Neural crest cell (in vitro differentiated cells): ENCODE measurements at regions not wholly inside any gene's neighbourhood (a gene's known extent, or its start where the extent isn't known, plus 50 kb on each side); places are given as distances from the start of the nearest gene placed in this dataset.

Source experiments
- DNase-seq: peaks from one replicate; pipeline ENCODE4 v3.0.0; 2021; ENCODE audit warnings: low read depth, mixed read lengths, low spot score
- H3K27ac Mint-ChIP-seq: one replicate; pipeline ENCODE4 v1.8.0; 2021; ENCODE audit warnings: mild to moderate bottlenecking, mixed read lengths; ENCODE audit not compliant: unreplicated experiment
- H3K27me3 Mint-ChIP-seq: 2 replicates; pipeline ENCODE4 v1.8.0; 2021; ENCODE audit warnings: low read depth, mild to moderate bottlenecking, mixed read lengths
- H3K36me3 Mint-ChIP-seq: 2 replicates; pipeline ENCODE4 v1.8.0; 2021; ENCODE audit warnings: low read depth, mild to moderate bottlenecking, mixed read lengths
- H3K4me1 Mint-ChIP-seq: 2 replicates; pipeline ENCODE4 v1.8.0; 2021; ENCODE audit warnings: mixed read lengths
- H3K4me3 Mint-ChIP-seq: one replicate; pipeline ENCODE4 v1.8.0; 2021; ENCODE audit warnings: mild to moderate bottlenecking, mixed read lengths
- H3K9me3 Mint-ChIP-seq: 2 replicates; pipeline ENCODE4 v1.8.0; 2021; ENCODE audit warnings: mixed read lengths
- TF ChIP-seq, protein P1 (sequence below): fragments of 200-600 bp; sonication (generic); conservative IDR thresholded peaks from 2 replicates; pipeline ENCODE4 v1.5.0; 2021; ENCODE audit warnings: antibody characterized with exemption, mild to moderate bottlenecking

DNA sequence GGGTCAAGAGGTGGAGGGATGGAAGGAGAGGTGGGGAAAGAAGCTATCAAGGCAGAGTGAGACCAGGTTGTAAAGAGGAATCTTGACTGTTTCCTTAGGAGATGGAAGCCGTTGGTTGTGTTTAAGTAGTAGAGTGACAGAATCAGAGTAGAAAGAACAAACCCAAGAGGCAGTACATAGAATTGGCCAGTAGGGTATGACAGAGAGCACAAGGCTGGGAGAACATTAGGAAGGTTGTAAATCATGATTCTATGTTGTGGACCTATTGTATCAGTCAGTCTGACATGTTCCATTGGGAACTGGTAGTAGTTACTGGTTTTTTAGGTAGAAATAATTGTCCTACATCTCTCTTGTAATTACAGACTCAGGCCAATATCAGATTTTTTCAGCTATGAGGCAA, 486.9 kb upstream of the USP24 start:
- H3K27me3 Mint-ChIP-seq = peaks cover 48% of the 10 kb centered on the region
- H3K4me1 Mint-ChIP-seq = peaks cover 6% of the 10 kb centered on the region
- H3K4me3 Mint-ChIP-seq = no peak overlapping the region
- peaks cover 5% of the 10 kb centered on the region for H3K9me3 Mint-ChIP-seq
- TF ChIP-seq, protein P1, sequence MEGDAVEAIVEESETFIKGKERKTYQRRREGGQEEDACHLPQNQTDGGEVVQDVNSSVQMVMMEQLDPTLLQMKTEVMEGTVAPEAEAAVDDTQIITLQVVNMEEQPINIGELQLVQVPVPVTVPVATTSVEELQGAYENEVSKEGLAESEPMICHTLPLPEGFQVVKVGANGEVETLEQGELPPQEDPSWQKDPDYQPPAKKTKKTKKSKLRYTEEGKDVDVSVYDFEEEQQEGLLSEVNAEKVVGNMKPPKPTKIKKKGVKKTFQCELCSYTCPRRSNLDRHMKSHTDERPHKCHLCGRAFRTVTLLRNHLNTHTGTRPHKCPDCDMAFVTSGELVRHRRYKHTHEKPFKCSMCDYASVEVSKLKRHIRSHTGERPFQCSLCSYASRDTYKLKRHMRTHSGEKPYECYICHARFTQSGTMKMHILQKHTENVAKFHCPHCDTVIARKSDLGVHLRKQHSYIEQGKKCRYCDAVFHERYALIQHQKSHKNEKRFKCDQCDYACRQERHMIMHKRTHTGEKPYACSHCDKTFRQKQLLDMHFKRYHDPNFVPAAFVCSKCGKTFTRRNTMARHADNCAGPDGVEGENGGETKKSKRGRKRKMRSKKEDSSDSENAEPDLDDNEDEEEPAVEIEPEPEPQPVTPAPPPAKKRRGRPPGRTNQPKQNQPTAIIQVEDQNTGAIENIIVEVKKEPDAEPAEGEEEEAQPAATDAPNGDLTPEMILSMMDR = peak; percentile 70
- H3K36me3 Mint-ChIP-seq = no peaks in the 10 kb centered on the region
- DNase-seq = no peak
- no peak overlapping the region for H3K27ac Mint-ChIP-seq

DNA sequence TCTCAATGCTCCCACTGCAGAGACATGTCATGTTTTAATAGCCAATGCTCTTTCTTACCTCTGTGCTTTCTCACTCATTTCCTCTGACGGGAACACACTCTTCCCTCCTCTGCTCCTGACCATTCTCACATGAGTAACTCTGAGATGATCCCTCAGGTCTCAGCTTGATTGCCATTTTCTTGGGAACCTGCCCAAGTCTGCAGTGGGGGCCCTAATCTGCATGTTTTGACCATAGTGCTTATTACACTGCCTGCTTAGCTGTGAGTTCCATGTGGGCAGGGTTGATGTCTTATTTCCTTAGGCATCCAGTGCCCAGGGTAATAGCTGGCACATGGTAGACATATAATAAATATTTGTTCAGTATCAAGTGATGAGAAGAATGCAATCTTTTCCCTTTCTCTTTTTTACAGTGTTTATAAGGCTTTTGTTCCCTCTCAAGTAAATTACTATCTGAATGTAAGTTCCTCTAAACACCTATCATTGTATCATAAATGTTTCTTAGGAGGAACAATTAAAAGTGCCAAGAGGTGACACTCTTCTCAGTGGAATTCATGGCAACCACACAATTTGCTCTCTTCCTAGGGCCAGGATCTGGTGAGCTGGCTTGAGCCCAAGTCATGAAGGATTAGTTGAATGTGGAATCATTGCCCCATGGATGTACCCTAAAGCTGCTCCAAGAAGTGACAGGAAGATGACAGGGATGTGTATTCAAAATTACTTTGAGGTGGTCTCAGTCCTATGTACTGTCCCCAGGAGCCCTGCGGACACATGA, 485.4 kb upstream of the USP24 start:
- peaks cover 5% of the 10 kb centered on the region for H3K9me3 Mint-ChIP-seq
- no peaks in the 10 kb centered on the region for H3K4me1 Mint-ChIP-seq

DNA sequence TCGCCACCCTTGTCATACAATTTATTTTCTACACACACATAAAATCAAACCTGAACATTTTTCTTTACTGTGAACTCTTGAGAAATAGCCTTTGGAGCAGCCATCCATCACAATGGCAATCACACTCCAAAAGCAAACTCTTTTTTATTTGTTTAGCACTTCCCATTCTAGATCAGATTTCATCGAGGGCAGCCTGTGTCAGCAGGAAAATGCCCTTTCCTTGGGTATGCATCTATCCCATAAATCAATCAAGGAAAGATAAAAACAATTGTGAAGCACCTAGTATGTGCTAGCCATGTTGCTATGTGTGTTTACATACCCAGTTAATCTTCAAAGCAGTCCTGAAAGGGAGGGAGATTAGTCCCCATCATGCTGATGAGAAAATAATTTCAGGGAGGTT, 484.1 kb upstream of the USP24 start:
- no peak for DNase-seq
- TF ChIP-seq, protein P1 = no peak
- Mint-ChIP-seq H3K4me3 (no peak overlapping the region), H3K27me3 (peaks cover 39% of the 10 kb centered on the region), H3K4me1 (no peaks in the 10 kb centered on the region), H3K27ac (no peak overlapping the region), H3K36me3 (no peaks in the 10 kb centered on the region), H3K9me3 (peaks cover 5% of the 10 kb centered on the region)

More for the DNA sequence above, 485.4 kb upstream of the USP24 start:
- Mint-ChIP-seq H3K27ac (no peak overlapping the region), H3K27me3 (peaks cover 45% of the 10 kb centered on the region), H3K36me3 (no peaks in the 10 kb centered on the region), H3K4me3 (no peak overlapping the region)
- TF ChIP-seq, protein P1 = no peak
- no peak for DNase-seq

DNA sequence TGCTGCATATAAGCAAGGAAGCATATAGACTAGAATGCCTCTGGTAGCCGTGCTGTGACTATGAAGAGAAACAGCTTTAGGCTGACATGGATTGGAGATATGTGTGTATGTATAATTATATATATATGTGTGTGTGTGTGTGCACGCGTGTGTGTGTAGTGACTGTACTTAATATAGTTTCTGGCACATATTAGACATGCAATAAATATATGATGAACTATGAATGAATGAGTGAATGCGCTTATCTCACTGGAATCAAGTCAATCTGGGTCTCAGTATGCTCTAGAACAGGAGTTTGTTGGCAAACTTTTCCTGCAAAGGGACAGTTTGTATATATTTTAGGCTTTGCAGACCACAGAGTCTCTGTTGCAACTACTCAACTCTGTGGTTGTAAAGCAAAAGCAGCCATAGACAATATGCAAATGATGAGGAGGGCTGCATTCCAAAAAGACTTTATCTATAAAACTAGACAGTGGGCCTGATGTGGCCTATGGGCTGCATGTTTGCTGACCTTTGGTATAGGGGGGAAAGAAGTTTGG, 482.9 kb upstream of the USP24 start:
- H3K27me3 Mint-ChIP-seq = peaks cover 34% of the 10 kb centered on the region
- TF ChIP-seq, protein P1 = no peak
- H3K4me1 Mint-ChIP-seq = no peaks in the 10 kb centered on the region
- H3K9me3 Mint-ChIP-seq = peaks cover 5% of the 10 kb centered on the region
- no peak overlapping the region for H3K4me3 Mint-ChIP-seq
- H3K27ac Mint-ChIP-seq = no peak overlapping the region
- no peak for DNase-seq
- no peaks in the 10 kb centered on the region for H3K36me3 Mint-ChIP-seq

DNA sequence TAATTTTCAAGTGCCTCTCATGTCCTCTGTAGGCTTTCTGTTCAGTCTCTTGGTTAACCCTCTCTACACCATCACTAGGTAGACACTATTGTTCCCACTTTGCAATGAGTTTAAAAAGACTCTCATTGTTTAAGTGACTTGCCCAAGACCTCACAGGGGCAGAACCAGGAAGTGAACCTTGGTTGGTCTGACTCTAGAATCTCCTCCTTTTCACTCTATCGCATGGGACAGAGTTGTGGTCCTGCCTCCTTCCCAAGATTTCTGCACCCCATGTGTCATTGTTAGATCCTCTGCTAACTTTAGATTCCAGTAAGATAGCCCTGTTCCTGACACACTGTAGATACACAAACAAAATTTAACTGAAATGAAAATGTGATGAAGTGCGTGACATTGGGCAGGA, 481.7 kb upstream of the USP24 start:
- no peak overlapping the region for H3K27ac Mint-ChIP-seq
- H3K27me3 Mint-ChIP-seq = peaks cover 36% of the 10 kb centered on the region
- H3K4me1 Mint-ChIP-seq = no peaks in the 10 kb centered on the region
- TF ChIP-seq, protein P1 = no peak
- no peaks in the 10 kb centered on the region for H3K36me3 Mint-ChIP-seq
- H3K9me3 Mint-ChIP-seq = peaks cover 1% of the 10 kb centered on the region
- no peak for DNase-seq
- no peak overlapping the region for H3K4me3 Mint-ChIP-seq
